ENCODE measurements at regions not wholly inside any gene's neighbourhood (a gene's known extent, or its start where the extent isn't known, plus 50 kb on each side); places are given as distances from the start of the nearest gene placed in this dataset.

DNA sequence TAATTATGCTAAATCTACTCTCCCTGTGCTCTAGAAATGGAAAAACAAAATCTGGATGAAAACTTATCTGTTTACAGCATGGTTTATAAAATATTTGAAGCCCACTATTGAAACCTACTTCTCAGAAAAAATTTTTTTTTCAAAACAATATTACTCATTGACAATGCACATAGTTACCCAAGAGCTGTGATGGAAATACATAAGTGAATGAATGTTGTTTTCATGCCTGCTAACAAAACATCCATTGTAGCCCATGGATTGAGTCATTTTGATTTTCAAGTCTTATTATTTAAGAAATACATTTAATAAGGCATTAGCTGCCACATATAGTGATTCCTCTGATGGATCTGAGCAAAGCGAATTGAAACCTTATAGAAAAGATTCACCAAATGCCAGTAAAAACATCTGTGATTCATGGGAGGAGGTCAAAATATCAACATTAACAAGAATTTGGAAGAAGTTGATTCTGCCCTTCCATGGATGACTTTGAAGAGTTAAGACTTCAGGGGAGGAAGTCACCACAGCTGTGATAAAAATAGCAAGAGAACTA lies 144.7 kb upstream of the HHIP start:
- H3K27ac ChIP-seq = no peak overlapping the region
- TF ChIP-seq CTCF (IDR thresholded peaks at IDR 0.05) (no peak), POLR2A (IDR thresholded peaks at IDR 0.05) (no peak), POLR2AphosphoS5 (IDR thresholded peaks at IDR 0.05) (no peak), EP300 (IDR thresholded peaks at IDR 0.05) (no peak)
- intact Hi-C loops (cut with DNase I; ENCODE audit: low total_unique reads) = no loop called here
- 86 to 93% (median 90%) methylated on average over 1 of the region's 1 CpG for WGBS, 5 donors
- no peaks in the 10 kb centered on the region for H3K36me3 ChIP-seq
- no peaks in the 10 kb centered on the region for H3K4me1 ChIP-seq
- no peak for DNase-seq
- no peaks in the 10 kb centered on the region for H3K27me3 ChIP-seq
- H3K4me3 ChIP-seq = no peak overlapping the region
- peaks cover 0 to 9% (median 6%) of the 10 kb centered on the region in 4 donors for H3K9me3 ChIP-seq

DNA sequence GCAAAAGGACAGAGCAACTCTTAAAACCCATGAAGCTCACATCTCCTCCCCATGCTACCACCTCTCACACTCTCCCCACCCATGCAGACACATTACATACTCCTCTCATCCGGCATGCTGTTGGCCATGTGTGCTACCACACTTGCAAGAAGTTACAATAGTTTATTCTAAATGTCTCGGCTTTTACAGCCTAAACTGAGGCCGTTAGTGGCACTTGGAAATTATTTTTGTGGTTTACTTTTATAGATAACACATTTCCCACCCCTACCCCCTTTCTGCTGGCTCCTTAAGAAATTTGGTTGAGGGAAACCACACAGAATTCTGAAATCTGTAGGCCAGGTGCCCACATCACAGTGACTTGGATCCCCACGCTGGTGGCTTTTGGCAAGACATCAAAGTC lies 141.1 kb upstream of the HHIP start:
- Histone ChIP-seq H3K4me1 (no peaks in the 10 kb centered on the region), H3K27ac (no peak overlapping the region), H3K36me3 (no peaks in the 10 kb centered on the region), H3K4me3 (no peak overlapping the region), H3K27me3 (no peaks in the 10 kb centered on the region), H3K9me3 (peaks cover 0 to 9% (median 6%) of the 10 kb centered on the region in 4 donors)
- WGBS, 5 donors = 60 to 82% (median 66%) methylated on average over 4 of the region's 4 CpGs
- intact Hi-C loops (cut with DNase I; ENCODE audit: low total_unique reads) = no loop called here
- DNase-seq = no peak
- no peak for TF ChIP-seq EP300 (IDR thresholded peaks at IDR 0.05)
- no peak for TF ChIP-seq POLR2A (IDR thresholded peaks at IDR 0.05)
- no peak for TF ChIP-seq POLR2AphosphoS5 (IDR thresholded peaks at IDR 0.05)
- no peak for TF ChIP-seq CTCF (IDR thresholded peaks at IDR 0.05)

GRCh38 chr4:144507311-144508101 lies 138.4 kb upstream of the HHIP start:
- 58 to 64% (median 63%) methylated on average over 3 of the region's 3 CpGs for WGBS, 5 donors
- no peaks in the 10 kb centered on the region for H3K4me1 ChIP-seq
- DNase-seq = no peak
- TF ChIP-seq EP300 (IDR thresholded peaks at IDR 0.05) (no peak), POLR2AphosphoS5 (IDR thresholded peaks at IDR 0.05) (no peak), POLR2A (IDR thresholded peaks at IDR 0.05) (no peak), CTCF (IDR thresholded peaks at IDR 0.05) (no peak)
- intact Hi-C loops (cut with DNase I; ENCODE audit: low total_unique reads) = no loop called here
- no peaks in the 10 kb centered on the region for H3K27me3 ChIP-seq
- no peak overlapping the region for H3K27ac ChIP-seq
- H3K36me3 ChIP-seq = no peaks in the 10 kb centered on the region
- H3K9me3 ChIP-seq = no peaks in the 10 kb centered on the region
- H3K4me3 ChIP-seq = no peak overlapping the region

DNA sequence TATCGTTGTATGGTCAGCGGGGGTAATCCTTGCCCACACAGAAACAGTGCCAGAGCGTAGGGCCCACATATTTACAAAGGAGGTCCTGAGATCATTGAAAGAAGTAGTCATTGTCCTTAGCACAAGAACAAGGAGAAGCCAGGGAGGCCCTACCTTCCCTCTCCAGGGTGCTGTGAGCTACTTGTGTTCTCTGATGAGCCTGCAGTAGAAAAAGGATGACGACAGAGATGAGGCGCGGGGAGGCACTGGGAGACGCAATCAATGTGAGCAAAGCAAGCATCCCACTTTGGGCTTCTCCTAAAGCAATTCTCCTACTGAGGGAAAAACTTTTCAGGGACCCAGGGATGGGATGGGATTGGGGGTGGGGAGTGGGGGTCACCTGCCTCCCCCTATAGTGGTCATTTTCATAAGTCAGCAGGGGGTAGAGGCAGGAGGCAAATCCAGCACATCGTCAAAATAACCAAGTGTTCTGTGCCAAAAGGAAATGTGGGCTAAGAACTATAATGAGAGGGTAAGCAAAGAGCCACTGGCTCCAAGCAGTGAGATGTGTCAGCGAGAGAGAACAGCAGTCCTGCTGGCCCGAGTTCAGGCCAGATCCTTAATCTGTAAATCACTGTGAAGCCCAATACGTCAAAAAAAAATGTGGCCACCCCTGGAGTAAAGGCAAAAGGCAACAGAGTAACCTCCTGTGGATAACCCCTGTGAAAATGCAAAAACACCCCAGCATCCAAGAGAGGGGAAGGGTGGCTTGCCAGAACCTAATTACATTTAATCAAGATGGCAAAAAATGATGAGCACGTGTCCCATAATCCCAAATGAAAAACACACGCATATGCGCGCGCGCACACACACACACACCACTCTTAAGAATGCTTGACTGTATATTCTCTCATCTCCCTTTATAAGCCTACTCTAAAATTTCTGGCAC lies 136.6 kb upstream of the HHIP start:
- H3K4me1 ChIP-seq = no peaks in the 10 kb centered on the region
- intact Hi-C loops (cut with DNase I; ENCODE audit: low total_unique reads) = no loop called here
- 72 to 81% (median 78%) methylated on average over 17 of the region's 17 CpGs for WGBS, 5 donors
- TF ChIP-seq POLR2AphosphoS5 (IDR thresholded peaks at IDR 0.05) (no peak), POLR2A (IDR thresholded peaks at IDR 0.05) (no peak), EP300 (IDR thresholded peaks at IDR 0.05) (no peak), CTCF (IDR thresholded peaks at IDR 0.05) (no peak)
- H3K27ac ChIP-seq = no peak overlapping the region
- no peak overlapping the region for H3K4me3 ChIP-seq
- no peak for DNase-seq
- H3K9me3 ChIP-seq = no peaks in the 10 kb centered on the region
- H3K36me3 ChIP-seq = no peaks in the 10 kb centered on the region
- H3K27me3 ChIP-seq = no peaks in the 10 kb centered on the region
